B cell (primary cell): ENCODE measurements at regions not wholly inside any gene's neighbourhood (a gene's known extent, or its start where the extent isn't known, plus 50 kb on each side); places are given as distances from the start of the nearest gene placed in this dataset.

ENCODE experiments used
- ATAC-seq: fragments of 200-7000 bp; cut with Tn5 transposase; one replicate; pipeline ENCODE4 v1.10.0; 2021; ENCODE audit warnings: low read depth, mild to moderate bottlenecking, moderate number of reproducible peaks, moderate library complexity
- CTCF ChIA-PET: fragments of 350-600 bp; sonication (Branson Sonifier 250); formaldehyde crosslinking; loops from one replicate; lab custom pipeline; 2021; ENCODE audit warnings: antibody characterized with exemption, inconsistent platforms; lab: Charles Lee
- POLR2A ChIA-PET: fragments of 350-600 bp; sonication (Branson Sonifier 250); formaldehyde crosslinking; loops from one replicate; lab custom pipeline; 2021; ENCODE audit warnings: antibody characterized with exemption; lab: Charles Lee
- DNase-seq: peaks from one replicate; pipeline ENCODE4 v3.0.0; 2013
- H2AFZ ChIP-seq: 2 replicates; pipeline ENCODE4 v1.6.1; 2012; ENCODE audit warnings: mild to moderate bottlenecking, low read depth, low read length; ENCODE audit not compliant: insufficient read depth, poor library complexity, severe bottlenecking
- H3K27ac ChIP-seq, 2 donors: 1 replicate in 1 of 2; 2 replicates in 1 of 2; pipeline ENCODE4 v1.5.1; 2012 to 2013; ENCODE audit warnings: low read length in 2 of 2, mild to moderate bottlenecking in 2 of 2, moderate library complexity in 1 of 2
- H3K27me3 ChIP-seq, 4 experiments: fragments of 200-600 bp in 1 of 4; sonication (generic) in 1 of 4; replicated peaks in 1 of 4; 1 replicate in 2 of 4; 2 replicates in 2 of 4; pipeline versions ENCODE4 v1.6.1 to v1.7.0; 2013 to 2016; ENCODE audit warnings: low read length in 3 of 4, mild to moderate bottlenecking in 2 of 4, mixed read lengths in 1 of 4, moderate library complexity in 1 of 4; ENCODE audit not compliant: insufficient read depth in 4 of 4, control insufficient read depth in 3 of 4; ENCODE audit errors: control extremely low read depth in 1 of 4
- H3K36me3 ChIP-seq, 2 experiments: replicated peaks in 1 of 2; 1 replicate in 1 of 2; 2 replicates in 1 of 2; pipeline versions ENCODE4 v1.6.1 to v1.7.1; 2013; ENCODE audit warnings: low read length in 1 of 2; ENCODE audit not compliant: insufficient read depth in 2 of 2, control insufficient read depth in 1 of 2; ENCODE audit errors: control extremely low read depth in 1 of 2, extremely low read depth in 1 of 2
- H3K4me1 ChIP-seq, 2 donors: fragments of 200-600 bp in 1 of 2; sonication (generic) in 1 of 2; 1 replicate in 1 of 2; 2 replicates in 1 of 2; pipeline versions ENCODE4 v1.5.1 to v1.6.1; 2013 to 2017; ENCODE audit warnings: low read length in 2 of 2; ENCODE audit not compliant: control insufficient read depth in 2 of 2, insufficient read depth in 2 of 2
- H3K4me2 ChIP-seq: replicated peaks from 2 replicates; pipeline ENCODE3; 2012; ENCODE audit warnings: mild to moderate bottlenecking, low read depth, low read length; ENCODE audit not compliant: poor library complexity, severe bottlenecking
- H3K4me3 ChIP-seq, 5 experiments: fragments of 200-600 bp in 1 of 5; sonication (generic) in 1 of 5; 1 replicate in 3 of 5; 2 replicates in 2 of 5; pipeline versions ENCODE4 v1.5.1 to v1.7.0; 2011 to 2016; ENCODE audit warnings: low read length in 4 of 5, mild to moderate bottlenecking in 4 of 5, low read depth in 2 of 5, control low read depth in 1 of 5, moderate library complexity in 1 of 5; ENCODE audit not compliant: insufficient read depth in 1 of 5; ENCODE audit errors: control extremely low read depth in 1 of 5, extremely low read depth in 1 of 5
- H3K79me2 ChIP-seq: fragments of 200-600 bp; sonication (generic); one replicate; pipeline ENCODE4 v1.6.0; 2016; ENCODE audit warnings: low read length; ENCODE audit not compliant: control insufficient read depth, insufficient read depth
- H3K9ac ChIP-seq: fragments of 200-600 bp; sonication (generic); 2 replicates; pipeline ENCODE4 v1.6.1; 2017; ENCODE audit warnings: mild to moderate bottlenecking, low read length, moderate library complexity
- H3K9me3 ChIP-seq, 3 donors: one replicate each; pipeline versions ENCODE4 v1.6.1 to v1.7.1; 2013; ENCODE audit warnings: low read length in 2 of 3; ENCODE audit not compliant: control insufficient read depth in 2 of 3, insufficient read depth in 1 of 3; ENCODE audit errors: control extremely low read depth in 1 of 3
- H4K20me1 ChIP-seq: 2 replicates; pipeline ENCODE4 v1.6.0; 2012; ENCODE audit warnings: mild to moderate bottlenecking, low read length; ENCODE audit not compliant: insufficient read depth, control insufficient read depth, poor library complexity, severe bottlenecking
- H3K27ac Mint-ChIP-seq: one replicate; pipeline ENCODE4 v1.8.0; 2021; ENCODE audit warnings: mixed read lengths
- H3K27me3 Mint-ChIP-seq: one replicate; pipeline ENCODE4 v1.8.0; 2021; ENCODE audit warnings: mixed read lengths
- H3K4me1 Mint-ChIP-seq: one replicate; pipeline ENCODE4 v1.8.0; 2021; ENCODE audit warnings: mixed read lengths
- H3K4me3 Mint-ChIP-seq: one replicate; pipeline ENCODE4 v1.8.0; 2021; ENCODE audit warnings: mixed read lengths
- H3K9me3 Mint-ChIP-seq: one replicate; pipeline ENCODE4 v1.8.0; 2022; ENCODE audit warnings: mixed read lengths; ENCODE audit not compliant: insufficient read depth
- EZH2 ChIP-seq: IDR thresholded peaks from 2 replicates; pipeline ENCODE4 v1.6.1; 2012; ENCODE audit warnings: borderline replicate concordance, low read depth, mild to moderate bottlenecking, moderate library complexity, low read length; ENCODE audit not compliant: insufficient read depth, poor library complexity, severe bottlenecking
- WGBS: methylation state at CpG from one replicate; pipeline ENCODE4 v1.1.5; 2013; ENCODE audit warnings: missing lambda C conversion rate; ENCODE audit not compliant: insufficient coverage; 5-methylcytosine and 5-hydroxymethylcytosine counted together
- intact Hi-C: fragments of 100-400 bp; cut with micrococcal nuclease; formaldehyde crosslinking; loops from one replicate; pipeline ENCODE4 v1.10.0; 2022
- TF ChIP-seq, protein P1 (sequence below): fragments of 200-600 bp; IDR thresholded peaks from one replicate; pipeline ENCODE4 v1.8.0; 2022; ENCODE audit warnings: antibody characterized with exemption, mild to moderate bottlenecking

DNA sequence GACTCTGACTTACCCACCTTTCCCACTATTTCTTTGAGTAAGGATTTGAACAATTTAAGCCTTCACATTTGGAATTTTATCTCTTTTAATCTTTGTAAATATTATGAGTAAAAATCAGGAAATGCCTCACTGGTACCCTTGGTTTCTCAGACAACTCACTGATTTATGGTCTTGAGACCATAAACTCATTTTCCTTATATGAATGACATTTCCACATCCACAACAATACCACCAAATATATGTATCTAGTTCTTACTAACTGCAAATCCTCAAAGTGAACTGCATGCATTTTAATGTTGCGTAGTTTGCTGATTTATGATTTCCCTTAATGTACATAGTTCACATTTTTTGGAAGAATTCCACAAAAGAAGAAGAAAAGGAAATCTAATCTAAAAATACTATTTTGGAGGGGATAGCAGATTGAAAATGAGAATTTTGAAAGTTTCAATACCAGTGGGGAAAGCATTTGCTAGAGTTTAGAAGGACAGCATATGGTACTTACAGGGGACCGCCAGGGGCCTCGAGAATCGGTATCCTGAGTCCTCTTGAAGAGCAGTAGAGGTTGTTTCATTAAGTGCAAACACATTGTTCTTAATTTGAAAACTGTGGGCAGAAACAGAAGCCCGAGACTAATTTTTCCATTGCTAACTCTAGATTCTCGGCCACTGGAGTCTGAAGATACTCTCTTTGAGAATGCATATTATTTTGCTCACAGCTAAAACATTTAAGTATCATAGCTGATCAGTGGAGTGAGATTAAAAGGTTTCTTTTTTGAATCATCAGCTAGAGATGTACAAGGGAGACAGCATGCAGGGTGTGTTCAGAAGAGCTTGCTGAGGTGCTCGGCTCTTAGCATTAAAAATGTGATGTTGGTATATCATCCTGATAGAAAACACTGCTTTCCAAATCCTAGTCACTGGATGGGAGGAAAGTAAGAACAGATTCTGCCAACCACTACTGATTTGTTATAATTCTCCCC is 964.0 kb downstream of the GATA3 start:
- H3K9ac ChIP-seq: no peak overlapping the region
- Mint-ChIP-seq H3K9me3 (no peaks in the 10 kb centered on the region), H3K27ac (no peak overlapping the region), H3K27me3 (no peaks in the 10 kb centered on the region), H3K4me1 (no peaks in the 10 kb centered on the region), H3K4me3 (no peak overlapping the region)
- no peak overlapping the region for H3K4me3 ChIP-seq
- no peak overlapping the region for H3K4me2 ChIP-seq
- no peaks in the 10 kb centered on the region for H3K36me3 ChIP-seq
- H3K9me3 ChIP-seq: no peaks in the 10 kb centered on the region
- TF ChIP-seq, protein P1, sequence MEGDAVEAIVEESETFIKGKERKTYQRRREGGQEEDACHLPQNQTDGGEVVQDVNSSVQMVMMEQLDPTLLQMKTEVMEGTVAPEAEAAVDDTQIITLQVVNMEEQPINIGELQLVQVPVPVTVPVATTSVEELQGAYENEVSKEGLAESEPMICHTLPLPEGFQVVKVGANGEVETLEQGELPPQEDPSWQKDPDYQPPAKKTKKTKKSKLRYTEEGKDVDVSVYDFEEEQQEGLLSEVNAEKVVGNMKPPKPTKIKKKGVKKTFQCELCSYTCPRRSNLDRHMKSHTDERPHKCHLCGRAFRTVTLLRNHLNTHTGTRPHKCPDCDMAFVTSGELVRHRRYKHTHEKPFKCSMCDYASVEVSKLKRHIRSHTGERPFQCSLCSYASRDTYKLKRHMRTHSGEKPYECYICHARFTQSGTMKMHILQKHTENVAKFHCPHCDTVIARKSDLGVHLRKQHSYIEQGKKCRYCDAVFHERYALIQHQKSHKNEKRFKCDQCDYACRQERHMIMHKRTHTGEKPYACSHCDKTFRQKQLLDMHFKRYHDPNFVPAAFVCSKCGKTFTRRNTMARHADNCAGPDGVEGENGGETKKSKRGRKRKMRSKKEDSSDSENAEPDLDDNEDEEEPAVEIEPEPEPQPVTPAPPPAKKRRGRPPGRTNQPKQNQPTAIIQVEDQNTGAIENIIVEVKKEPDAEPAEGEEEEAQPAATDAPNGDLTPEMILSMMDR: no peak
- no peak for TF ChIP-seq EZH2
- H3K27ac ChIP-seq: no peak overlapping the region
- ChIA-PET CTCF (no interaction called here), POLR2A (no interaction called here)
- H3K79me2 ChIP-seq: no peaks in the 10 kb centered on the region
- intact Hi-C loops: no loop called here
- DNase-seq (no peak), ATAC-seq (no peak)
- 97% methylated on average over 3 of the region's 7 CpGs for WGBS
- H3K27me3 ChIP-seq: no peaks in the 10 kb centered on the region
- H2AFZ ChIP-seq: no peak overlapping the region
- H4K20me1 ChIP-seq: no peaks in the 10 kb centered on the region
- no peaks in the 10 kb centered on the region for H3K4me1 ChIP-seq

DNA sequence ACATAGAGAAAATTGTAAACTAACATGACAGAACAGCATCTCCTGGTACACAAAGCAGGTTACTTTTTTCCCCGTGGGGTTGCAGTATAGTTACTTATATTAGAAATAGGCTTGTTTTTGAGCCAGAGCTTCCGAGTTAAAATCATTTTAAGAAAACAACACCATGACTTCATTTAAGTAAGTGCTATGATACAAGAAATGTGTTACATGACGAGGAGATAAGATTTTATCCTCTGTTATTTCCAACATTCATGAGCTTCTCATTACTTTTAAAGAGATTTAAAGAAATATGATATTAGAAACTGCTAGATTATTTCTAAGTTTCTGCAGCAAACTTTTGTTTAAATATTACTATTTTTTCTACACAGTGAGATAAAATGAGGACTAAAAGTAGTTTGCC is 968.7 kb downstream of the GATA3 start:
- Mint-ChIP-seq H3K4me1 (no peaks in the 10 kb centered on the region), H3K27me3 (no peaks in the 10 kb centered on the region), H3K9me3 (no peaks in the 10 kb centered on the region), H3K4me3 (no peak overlapping the region), H3K27ac (no peak overlapping the region)
- Histone ChIP-seq H4K20me1 (no peaks in the 10 kb centered on the region), H3K9me3 (peaks cover 0 to 1% (median 0%) of the 10 kb centered on the region in 3 donors), H3K4me2 (no peak overlapping the region), H3K79me2 (no peaks in the 10 kb centered on the region), H3K27ac (no peak overlapping the region), H3K9ac (no peak overlapping the region), H3K4me3 (no peak overlapping the region), H3K4me1 (no peaks in the 10 kb centered on the region), H3K27me3 (no peaks in the 10 kb centered on the region), H3K36me3 (no peaks in the 10 kb centered on the region), H2AFZ (no peak overlapping the region)
- ATAC-seq (no peak), DNase-seq (no peak)
- intact Hi-C loops: no loop called here
- WGBS: no CpG with 5 or more reads among the region's 3 CpGs
- ChIA-PET CTCF (no interaction called here), POLR2A (no interaction called here)
- TF ChIP-seq, protein P1: no peak
- no peak for TF ChIP-seq EZH2
